Transverse colon (tissue), 4 donors: ENCODE measurements at regions not wholly inside any gene's neighbourhood (a gene's known extent, or its start where the extent isn't known, plus 50 kb on each side); places are given as distances from the start of the nearest gene placed in this dataset.

Experiments
- DNase-seq: peaks from one replicate; pipeline ENCODE4 v3.0.0-alpha.2; 2019
- H3K27ac ChIP-seq, 4 donors: fragments of 200-600 bp; sonication (generic); 2 replicates each; pipeline ENCODE4 v1.5.1; 2016 to 2018; ENCODE audit warnings: inconsistent platforms in 4 of 4
- H3K27me3 ChIP-seq: fragments of 200-600 bp; sonication (generic); 2 replicates; pipeline ENCODE4 v1.5.1; 2017; ENCODE audit warnings: inconsistent platforms
- H3K36me3 ChIP-seq, 4 donors: fragments of 200-600 bp; sonication (generic); 2 replicates each; pipeline ENCODE4 v1.5.1; 2017 to 2019; ENCODE audit warnings: inconsistent platforms in 4 of 4
- H3K4me1 ChIP-seq, 4 donors: fragments of 200-600 bp; sonication (generic); 2 replicates each; pipeline ENCODE4 v1.5.1; 2017 to 2020; ENCODE audit warnings: inconsistent platforms in 4 of 4
- H3K4me3 ChIP-seq, 4 donors: fragments of 200-600 bp; sonication (generic); 1 replicate in 1 of 4; 2 replicates in 3 of 4; pipeline versions ENCODE4 v1.5.1 to v1.6.1; 2017 to 2019; ENCODE audit warnings: inconsistent platforms in 4 of 4
- H3K9me3 ChIP-seq, 2 donors: fragments of 200-600 bp; sonication (generic); 2 replicates each; pipeline ENCODE4 v1.5.1; 2017 to 2019; ENCODE audit warnings: inconsistent platforms in 2 of 2
- CTCF ChIP-seq, 5 experiments: fragments of 200-600 bp in 3 of 5; fragments of 450-650 bp in 2 of 5; sonication (generic) in 3 of 5; IDR thresholded peaks; 1 replicate in 2 of 5; 2 replicates in 3 of 5; pipeline ENCODE4 v1.5.1; 2016 to 2017; ENCODE audit warnings: antibody characterized with exemption in 5 of 5, inconsistent platforms in 3 of 5, mild to moderate bottlenecking in 2 of 5, moderate library complexity in 1 of 5
- EP300 ChIP-seq: sonication (generic); formaldehyde crosslinking; IDR thresholded peaks from one replicate; pipeline ENCODE4 v1.6.1; 2017; ENCODE audit warnings: antibody characterized with exemption, low read depth
- POLR2A ChIP-seq: fragments of 450-650 bp; IDR thresholded peaks from one replicate; pipeline ENCODE4 v1.6.1; 2016; ENCODE audit warnings: antibody characterized with exemption, mild to moderate bottlenecking, moderate library complexity
- POLR2AphosphoS5 ChIP-seq, 3 donors: sonication (generic); formaldehyde crosslinking; IDR thresholded peaks; one replicate each; pipeline ENCODE4 v1.6.1; 2016; ENCODE audit warnings: antibody characterized with exemption in 3 of 3
- WGBS, 2 donors: methylation state at CpG; one replicate each; pipeline ENCODE4 v1.1.5; 2018; ENCODE audit warnings: low coverage in 1 of 2; 5-methylcytosine and 5-hydroxymethylcytosine counted together
- in situ Hi-C, 4 donors: fragments of 200-750 bp; cut with MboI; loops; one replicate each; pipeline versions ENCODE4 v1.15.0 to v1.15.1; 2017; ENCODE audit warnings: low sequenced_read_pairs in 3 of 4, low pct_ligation_motif_present in 1 of 4, low pct_unique_long_range_greater_than_20kb in 1 of 4
- intact Hi-C: fragments of 100-400 bp; cut with DNase I; formaldehyde crosslinking; loops from one replicate; pipeline ENCODE4 v1.15.1; 2023; ENCODE audit warnings: low total_unique reads

GRCh38 chr13:63414247-63414646 is 1998.6 kb upstream of the PCDH20 start:
- Histone ChIP-seq H3K27ac (no peak overlapping the region), H3K4me1 (no peaks in the 10 kb centered on the region), H3K4me3 (no peak overlapping the region), H3K9me3 (no peaks in the 10 kb centered on the region), H3K36me3 (no peaks in the 10 kb centered on the region), H3K27me3 (no peaks in the 10 kb centered on the region)
- WGBS, 2 donors, result 68 to 87% methylated on average over 2 of the region's 2 CpGs
- TF ChIP-seq POLR2A (no peak), POLR2AphosphoS5 (IDR thresholded peaks at IDR 0.05) (no peak), EP300 (no peak), CTCF (IDR thresholded peaks at IDR 0.05) (no peak)
- DNase-seq, result no peak
- intact Hi-C loops, result no loop called here
- in situ Hi-C loops, result no loop called here

GRCh38 chr13:63409791-63410351 is 1994.2 kb upstream of the PCDH20 start:
- intact Hi-C loops, result no loop called here

GRCh38 chr13:63408331-63409189 is 1992.9 kb upstream of the PCDH20 start:
- in situ Hi-C loops, result no loop called here
- 40 to 50% methylated on average over 4 of the region's 4 CpGs for WGBS, 2 donors

More at GRCh38 chr13:63409791-63410351, 1994.2 kb upstream of the PCDH20 start:
- no peaks in the 10 kb centered on the region for H3K36me3 ChIP-seq
- H3K27me3 ChIP-seq, result no peaks in the 10 kb centered on the region
- in situ Hi-C loops, result no loop called here
- TF ChIP-seq EP300 (no peak), POLR2AphosphoS5 (IDR thresholded peaks at IDR 0.05) (no peak), POLR2A (no peak), CTCF (IDR thresholded peaks at IDR 0.05) (no peak)
- no peak for DNase-seq
- 55 to 66% methylated on average over 5 to 7 of the region's 7 CpGs for WGBS, 2 donors
- peaks cover 0 to 3% (median 1%) of the 10 kb centered on the region in 4 donors for H3K4me1 ChIP-seq
- no peak overlapping the region for H3K4me3 ChIP-seq
- no peak overlapping the region for H3K27ac ChIP-seq
- H3K9me3 ChIP-seq, result no peaks in the 10 kb centered on the region

More at GRCh38 chr13:63408331-63409189, 1992.9 kb upstream of the PCDH20 start:
- H3K27me3 ChIP-seq, result no peaks in the 10 kb centered on the region
- intact Hi-C loops, result no loop called here
- no peak overlapping the region for H3K27ac ChIP-seq
- H3K4me3 ChIP-seq, result no peak overlapping the region
- no peak for DNase-seq
- H3K36me3 ChIP-seq, result no peaks in the 10 kb centered on the region
- TF ChIP-seq POLR2AphosphoS5 (IDR thresholded peaks at IDR 0.05) (no peak), EP300 (no peak), POLR2A (no peak), CTCF (IDR thresholded peaks at IDR 0.05) (no peak)
- no peaks in the 10 kb centered on the region for H3K9me3 ChIP-seq
- peaks cover 0 to 3% (median 1%) of the 10 kb centered on the region in 4 donors for H3K4me1 ChIP-seq
